IMR-90 (cell line): ENCODE measurements at regions not wholly inside any gene's neighbourhood (a gene's known extent, or its start where the extent isn't known, plus 50 kb on each side); places are given as distances from the start of the nearest gene placed in this dataset.

Source experiments
- ATAC-seq: fragments of 200-7000 bp; cut with Tn5 transposase; 2 replicates; pipeline ENCODE4 v1.9.1; 2020; ENCODE audit warnings: low read depth, mild to moderate bottlenecking, moderate library complexity
- BruUV-seq: library from RNA; stranded (reverse); fragments of 400-500 nt; replicated peaks from 2 replicates; lab custom pipeline; 2021; lab: Mats Ljungman, UMichigan
- CTCF ChIA-PET: fragments of 300-600 bp; formaldehyde crosslinking; extraction: SDS; loops from one replicate; lab custom pipeline; 2021; ENCODE audit warnings: antibody characterized with exemption; lab: Yijun Ruan, JAX
- POLR2A ChIA-PET: fragments of 300-600 bp; sonication (Branson Sonifier 250); formaldehyde crosslinking; loops from one replicate; lab custom pipeline; 2022; ENCODE audit warnings: antibody characterized with exemption; ENCODE audit not compliant: unreplicated experiment; lab: Charles Lee
- DNase-seq: peaks from one replicate; pipeline ENCODE4 v3.0.0; 2013
- H2AFZ ChIP-seq: replicated peaks from 2 replicates; pipeline ENCODE3; 2013; ENCODE audit warnings: low read length, mild to moderate bottlenecking; ENCODE audit not compliant: poor library complexity
- H2AK5ac ChIP-seq: 2 replicates; pipeline ENCODE4 v1.6.1; 2013; ENCODE audit warnings: low read depth, low read length, inconsistent platforms
- H2AK9ac ChIP-seq: replicated peaks from 2 replicates; pipeline ENCODE3; 2013; ENCODE audit warnings: mild to moderate bottlenecking, low read depth, low read length, moderate library complexity; ENCODE audit not compliant: poor library complexity
- H2BK120ac ChIP-seq: 2 replicates; pipeline ENCODE4 v1.6.1; 2013; ENCODE audit warnings: low read depth, low read length, inconsistent platforms
- H2BK15ac ChIP-seq: 3 replicates; pipeline ENCODE4 v1.6.1; 2013; ENCODE audit warnings: low read depth, low read length, inconsistent platforms
- H2BK20ac ChIP-seq: 2 replicates; pipeline ENCODE4 v1.6.1; 2013; ENCODE audit warnings: low read depth, mild to moderate bottlenecking, inconsistent platforms, low read length, moderate library complexity
- H2BK5ac ChIP-seq: 2 replicates; pipeline ENCODE4 v1.6.1; 2013; ENCODE audit warnings: mild to moderate bottlenecking, low read depth, low read length, inconsistent platforms; ENCODE audit not compliant: poor library complexity, severe bottlenecking
- H3K14ac ChIP-seq: replicated peaks from 2 replicates; pipeline ENCODE4 v1.6.1; 2013; ENCODE audit warnings: low read depth, low read length, inconsistent platforms
- H3K18ac ChIP-seq: 2 replicates; pipeline ENCODE4 v1.6.1; 2013; ENCODE audit warnings: low read depth, low read length, control low read depth
- H3K23ac ChIP-seq: 2 replicates; pipeline ENCODE4 v1.6.1; 2013; ENCODE audit warnings: low read depth, low read length, inconsistent platforms
- H3K27ac ChIP-seq: 2 replicates; pipeline ENCODE4 v1.5.1; 2013; ENCODE audit warnings: mild to moderate bottlenecking, control low read depth, low read length; ENCODE audit not compliant: insufficient read depth
- H3K27me3 ChIP-seq: 2 replicates; pipeline ENCODE4 v1.6.1; 2013; ENCODE audit warnings: low read length; ENCODE audit not compliant: control insufficient read depth, insufficient read depth
- H3K36me3 ChIP-seq: 2 replicates; pipeline ENCODE4 v1.6.1; 2013; ENCODE audit warnings: low read length, mixed read lengths; ENCODE audit not compliant: control insufficient read depth, insufficient read depth
- H3K4ac ChIP-seq: 2 replicates; pipeline ENCODE4 v1.6.1; 2013; ENCODE audit warnings: low read depth, low read length, inconsistent platforms
- H3K4me1 ChIP-seq: 2 replicates; pipeline ENCODE4 v1.6.1; 2013; ENCODE audit warnings: low read length, mixed read lengths; ENCODE audit not compliant: control insufficient read depth, insufficient read depth
- H3K4me2 ChIP-seq: 2 replicates; pipeline ENCODE4 v1.6.1; 2013; ENCODE audit warnings: low read depth, mild to moderate bottlenecking, control low read depth, low read length, moderate library complexity
- H3K4me3 ChIP-seq: 2 replicates; pipeline ENCODE4 v1.5.1; 2013; ENCODE audit warnings: low read depth, mild to moderate bottlenecking, control low read depth, low read length, moderate library complexity; ENCODE audit not compliant: insufficient read depth
- H3K56ac ChIP-seq: 2 replicates; pipeline ENCODE4 v1.6.1; 2013; ENCODE audit warnings: low read length, inconsistent platforms; ENCODE audit not compliant: insufficient read depth; ENCODE audit errors: extremely low read depth
- H3K79me1 ChIP-seq, 2 experiments: 2 replicates each; pipeline ENCODE4 v1.6.1; 2013; ENCODE audit warnings: low read length in 2 of 2, inconsistent platforms in 1 of 2, low read depth in 1 of 2
- H3K9ac ChIP-seq: 2 replicates; pipeline ENCODE4 v1.6.1; 2013; ENCODE audit warnings: low read depth, low read length, control low read depth
- H3K9me1 ChIP-seq: 2 replicates; pipeline ENCODE4 v1.6.1; 2013; ENCODE audit warnings: low read length, inconsistent platforms; ENCODE audit not compliant: insufficient read depth
- H3K9me3 ChIP-seq: 2 replicates; pipeline ENCODE4 v1.6.1; 2013; ENCODE audit warnings: low read length; ENCODE audit not compliant: control insufficient read depth, insufficient read depth
- H4K20me1 ChIP-seq: 2 replicates; pipeline ENCODE4 v1.6.1; 2013; ENCODE audit warnings: low read length, inconsistent platforms; ENCODE audit not compliant: insufficient read depth
- H4K5ac ChIP-seq: 2 replicates; pipeline ENCODE4 v1.6.1; 2013; ENCODE audit warnings: mild to moderate bottlenecking, low read depth, low read length, control low read depth
- H4K8ac ChIP-seq, 2 experiments: 2 replicates each; pipeline ENCODE4 v1.6.1; 2013; ENCODE audit warnings: low read depth in 2 of 2, low read length in 2 of 2, control low read depth in 1 of 2, inconsistent platforms in 1 of 2
- H4K91ac ChIP-seq: 2 replicates; pipeline ENCODE4 v1.6.1; 2013; ENCODE audit warnings: low read depth, low read length, inconsistent platforms; ENCODE audit not compliant: insufficient read depth
- CEBPB ChIP-seq: IDR thresholded peaks from 2 replicates; pipeline ENCODE4 v1.6.1; 2012; ENCODE audit warnings: low read depth, low read length, improper control_type of control experiment
- CHD1 ChIP-seq: IDR thresholded peaks from 2 replicates; pipeline ENCODE4 v1.6.1; 2012; ENCODE audit warnings: low read depth, low read length, improper control_type of control experiment
- CTCF ChIP-seq: conservative IDR thresholded peaks from 2 replicates; pipeline ENCODE4 v1.5.1; 2012; ENCODE audit warnings: mild to moderate bottlenecking, low read depth, low read length, improper control_type of control experiment
- ELK1 ChIP-seq: fragments of 150-350 bp; IDR thresholded peaks from 2 replicates; pipeline ENCODE4 v1.6.1; 2016; ENCODE audit warnings: low read depth, mild to moderate bottlenecking, low read length, moderate library complexity, borderline replicate concordance
- FOS ChIP-seq: fragments of 150-350 bp; IDR thresholded peaks from 2 replicates; pipeline ENCODE4 v1.6.1; 2016; ENCODE audit warnings: low read depth, low read length
- MAFK ChIP-seq: IDR thresholded peaks from 2 replicates; pipeline ENCODE4 v1.6.1; 2012; ENCODE audit warnings: low read depth, low read length, improper control_type of control experiment
- MAZ ChIP-seq: IDR thresholded peaks from 2 replicates; pipeline ENCODE4 v1.6.1; 2012; ENCODE audit warnings: low read depth, mild to moderate bottlenecking, low read length, improper control_type of control experiment, moderate library complexity, borderline replicate concordance
- NFE2L2 ChIP-seq: fragments of 150-350 bp; IDR thresholded peaks from 2 replicates; pipeline ENCODE4 v1.6.1; 2016; ENCODE audit warnings: low read depth, mild to moderate bottlenecking, low read length
- POLR2A ChIP-seq: IDR thresholded peaks from 2 replicates; pipeline ENCODE4 v1.6.1; 2012; ENCODE audit warnings: mild to moderate bottlenecking, low read depth, low read length
- RAD21 ChIP-seq: IDR thresholded peaks from 2 replicates; pipeline ENCODE4 v1.6.1; 2012; ENCODE audit warnings: low read length, improper control_type of control experiment
- RCOR1 ChIP-seq: IDR thresholded peaks from 2 replicates; pipeline ENCODE4 v1.6.1; 2012; ENCODE audit warnings: mild to moderate bottlenecking, low read length, improper control_type of control experiment; ENCODE audit not compliant: insufficient replicate concordance
- RFX5 ChIP-seq: IDR thresholded peaks from 2 replicates; pipeline ENCODE4 v1.8.0; 2012; ENCODE audit warnings: low read depth, mild to moderate bottlenecking, low read length, moderate library complexity
- SMC3 ChIP-seq: fragments of 150-350 bp; IDR thresholded peaks from 2 replicates; pipeline ENCODE4 v1.6.1; 2016; ENCODE audit warnings: low read depth, mild to moderate bottlenecking, antibody characterized with exemption, low read length, moderate library complexity
- USF2 ChIP-seq: fragments of 150-350 bp; IDR thresholded peaks from 2 replicates; pipeline ENCODE4 v1.6.1; 2017; ENCODE audit warnings: mild to moderate bottlenecking, antibody characterized with exemption, low read length, low read depth
- WGBS, 2 experiments: methylation state at CpG; one replicate each; pipeline versions ENCODE4 v1.1.5 to v1.1.7; 2013; ENCODE audit warnings: missing lambda C conversion rate in 2 of 2; ENCODE audit not compliant: insufficient read length in 1 of 2; ENCODE audit errors: extremely low coverage in 2 of 2; 5-methylcytosine and 5-hydroxymethylcytosine counted together
- dilution Hi-C: fragments of 300-500 bp; cut with HindIII; formaldehyde crosslinking; loops from one replicate; pipeline ENCODE4 v1.14.3; 2018; ENCODE audit warnings: low sequenced_read_pairs; ENCODE audit not compliant: unreplicated experiment
- in situ Hi-C: fragments of 300-500 bp; cut with MboI; formaldehyde crosslinking; loops from 3 replicates; pipeline ENCODE4 v1.14.3; 2019; ENCODE audit warnings: low sequenced_read_pairs, inconsistent platforms, mixed read lengths
- intact Hi-C: fragments of 100-400 bp; cut with micrococcal nuclease; formaldehyde crosslinking; loops from 2 replicates; pipeline ENCODE4 v1.10.0; 2022

- H3K79me1 ChIP-seq: no peaks in the 10 kb centered on the region
- 40% methylated on average over 1 of the region's 5 CpGs; no CpG with 5 or more reads in 1 of the 2 experiments for WGBS, 2 experiments
- H2BK5ac ChIP-seq: no peak overlapping the region
- ATAC-seq (no peak), DNase-seq (no peak)
- no peak overlapping the region for H2BK20ac ChIP-seq
- no peak overlapping the region for H3K4me2 ChIP-seq
- TF ChIP-seq MAFK (no peak), CEBPB (no peak), RCOR1 (no peak), RFX5 (no peak), SMC3 (no peak), ELK1 (no peak), USF2 (no peak), FOS (no peak), POLR2A (no peak), NFE2L2 (no peak), CTCF (no peak), RAD21 (no peak), CHD1 (no peak), MAZ (no peak)
- H3K27me3 ChIP-seq: peaks cover 8% of the 10 kb centered on the region
- H3K4me1 ChIP-seq: peaks cover 4% of the 10 kb centered on the region; the same call in 1 of the 2 replicates
- H3K23ac ChIP-seq: no peak overlapping the region
- H2AK5ac ChIP-seq: no peak overlapping the region
- no peaks in the 10 kb centered on the region for H3K36me3 ChIP-seq
- H4K91ac ChIP-seq: no peak overlapping the region
- H3K4ac ChIP-seq: no peak overlapping the region
- CTCF ChIA-PET: no interaction called here
- H2AFZ ChIP-seq: no peak overlapping the region
- H3K56ac ChIP-seq: no peak overlapping the region
- BruUV-seq: no TSS peak
- H4K5ac ChIP-seq: no peak overlapping the region
- intact Hi-C loops (no loop called here), dilution Hi-C loops (no loop called here), in situ Hi-C loops (no loop called here)
- H3K27ac ChIP-seq: no peak overlapping the region
- H4K20me1 ChIP-seq: no peaks in the 10 kb centered on the region
- H3K14ac ChIP-seq: no peak overlapping the region
- H3K9me3 ChIP-seq: peaks cover 3% of the 10 kb centered on the region; the same call in 1 of the 2 replicates
- H3K4me3 ChIP-seq: no peak overlapping the region
- peaks cover 4% of the 10 kb centered on the region; the same call in 1 of the 2 replicates for H3K9me1 ChIP-seq
- H2BK15ac ChIP-seq: no peak overlapping the region
- H3K18ac ChIP-seq: no peak overlapping the region; the same call in 1 of the 2 replicates
- no peak overlapping the region for H4K8ac ChIP-seq
- H2AK9ac ChIP-seq: no peak overlapping the region
- no peak overlapping the region for H3K9ac ChIP-seq
- no peak overlapping the region for H2BK120ac ChIP-seq
- POLR2A ChIA-PET: no interaction called here
Observed at GRCh38 chr1:228884196-228884595, 148.9 kb downstream of the RHOU start.
